T-helper 1 cell treated with Interleukin-12 subunit alpha and Interleukin-12 subunit beta and Interleukin-4 antibody, amounts not matched to agents 30 μg/mL and 1 μg/mL, for 36 hours (primary cell): ENCODE measurements at regions not wholly inside any gene's neighbourhood (a gene's known extent, or its start where the extent isn't known, plus 50 kb on each side); places are given as distances from the start of the nearest gene placed in this dataset.

Experiments used
- H3K27ac Mint-ChIP-seq: one replicate; pipeline ENCODE4 v1.8.0; 2021; ENCODE audit warnings: mild to moderate bottlenecking, mixed read lengths
- H3K27me3 Mint-ChIP-seq: one replicate; pipeline ENCODE4 v1.8.0; 2021; ENCODE audit warnings: low read depth, mixed read lengths
- H3K36me3 Mint-ChIP-seq: one replicate; pipeline ENCODE4 v1.8.0; 2021; ENCODE audit warnings: low read depth, mixed read lengths
- H3K4me1 Mint-ChIP-seq: one replicate; pipeline ENCODE4 v1.8.0; 2021; ENCODE audit warnings: low read depth, mixed read lengths
- H3K4me3 Mint-ChIP-seq: one replicate; pipeline ENCODE4 v1.8.0; 2021; ENCODE audit warnings: mild to moderate bottlenecking, moderate library complexity, mixed read lengths
- H3K9me3 Mint-ChIP-seq: one replicate; pipeline ENCODE4 v1.8.0; 2021; ENCODE audit warnings: mixed read lengths

DNA sequence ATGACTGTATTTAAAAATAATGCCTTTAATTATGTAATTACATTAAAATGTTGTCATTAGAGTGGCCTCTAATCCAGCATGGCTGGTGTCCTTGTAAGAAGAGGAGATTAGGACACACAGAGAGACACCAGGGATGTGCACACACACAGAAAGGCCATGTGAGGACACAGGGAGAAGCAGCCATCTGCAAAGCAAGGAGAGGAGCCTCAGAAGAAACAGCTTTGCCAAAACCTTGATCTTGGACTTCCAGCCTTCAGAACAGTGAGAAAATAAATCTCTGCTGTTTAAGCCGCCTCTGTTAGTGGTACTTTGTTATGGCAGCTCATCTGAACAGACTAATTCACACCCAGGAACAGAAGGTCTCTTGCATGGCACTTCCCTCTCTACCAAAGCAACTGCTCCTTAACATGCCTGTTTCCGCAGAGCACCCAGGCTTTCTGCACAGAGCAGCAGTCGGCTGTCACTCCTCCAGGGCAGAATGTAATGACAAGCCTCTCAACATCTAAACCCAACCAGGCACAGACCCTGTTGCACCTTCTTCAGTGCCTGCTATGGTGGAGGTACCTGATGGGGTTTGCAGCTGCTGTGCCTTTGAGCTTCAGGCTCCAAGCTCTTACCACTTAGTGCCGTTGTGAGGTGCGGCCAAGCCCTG, 377.7 kb downstream of the TDRD15 start:
- Mint-ChIP-seq H3K4me3 (no peak overlapping the region), H3K4me1 (no peaks in the 10 kb centered on the region), H3K36me3 (no peaks in the 10 kb centered on the region), H3K27me3 (no peaks in the 10 kb centered on the region), H3K27ac (no peak overlapping the region), H3K9me3 (peaks cover 3% of the 10 kb centered on the region)

DNA sequence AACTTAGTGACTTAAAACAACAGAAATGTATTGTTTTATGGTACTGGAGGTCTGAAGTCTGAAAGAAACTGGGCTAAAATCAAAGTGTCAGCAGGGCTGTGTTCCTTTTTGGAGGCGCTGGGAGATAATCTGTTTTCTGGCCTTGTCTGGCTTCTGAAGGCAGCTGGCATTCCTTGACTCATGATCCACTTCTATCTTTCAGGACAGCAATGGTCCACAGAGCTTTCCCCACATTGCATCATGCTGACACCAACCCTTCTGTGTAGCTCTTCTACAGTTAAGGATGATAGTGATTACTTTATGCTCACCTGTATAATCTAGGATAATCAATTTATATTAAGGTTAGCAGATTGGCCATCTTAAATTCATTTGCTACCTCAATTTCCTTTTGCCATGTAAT, 392.1 kb downstream of the TDRD15 start:
- Mint-ChIP-seq H3K27me3 (no peaks in the 10 kb centered on the region), H3K36me3 (no peaks in the 10 kb centered on the region), H3K27ac (no peak overlapping the region), H3K9me3 (peaks cover 11% of the 10 kb centered on the region), H3K4me3 (no peak overlapping the region), H3K4me1 (no peaks in the 10 kb centered on the region)

DNA sequence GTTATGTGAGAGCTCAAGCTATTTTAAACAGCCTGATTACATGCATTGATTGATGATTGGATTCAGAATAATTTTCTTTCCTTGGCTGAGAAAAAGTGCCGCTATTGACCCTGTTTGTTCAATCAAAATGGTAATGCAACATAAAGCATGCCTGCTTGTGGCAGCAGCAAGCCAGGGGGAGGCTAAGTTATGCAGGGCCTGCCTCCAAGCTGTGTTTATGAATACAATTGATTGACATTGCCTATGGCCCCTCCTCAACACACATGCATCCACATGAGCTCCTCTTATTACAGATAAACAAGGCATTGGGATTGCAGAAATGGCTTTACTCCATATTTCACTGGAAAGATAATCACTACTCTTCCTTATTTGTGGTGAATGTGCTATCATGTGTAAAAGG, 395.6 kb downstream of the TDRD15 start:
- no peaks in the 10 kb centered on the region for H3K4me1 Mint-ChIP-seq
- H3K27me3 Mint-ChIP-seq = no peaks in the 10 kb centered on the region
- H3K9me3 Mint-ChIP-seq = peaks cover 11% of the 10 kb centered on the region

DNA sequence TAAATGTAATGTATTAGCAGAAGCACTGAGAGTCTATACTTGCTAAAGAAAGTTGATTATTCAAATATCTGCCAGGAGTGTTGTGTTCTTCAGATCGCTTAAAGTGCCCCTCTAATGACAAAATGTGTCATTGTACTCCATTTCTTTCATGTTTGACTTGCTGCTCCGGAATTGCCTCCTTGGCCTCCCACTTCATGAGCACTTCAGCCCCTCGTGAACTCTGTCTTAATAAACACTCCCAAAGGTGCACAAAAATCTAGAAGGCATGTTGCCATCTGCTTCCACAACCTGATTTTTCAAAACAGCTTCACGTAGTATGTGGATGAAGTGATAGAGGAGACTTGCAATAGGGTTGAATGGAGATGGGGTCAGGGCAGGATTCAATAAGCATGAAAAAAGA, 396.1 kb downstream of the TDRD15 start:
- Mint-ChIP-seq H3K4me3 (no peak overlapping the region), H3K9me3 (peaks cover 11% of the 10 kb centered on the region), H3K27me3 (no peaks in the 10 kb centered on the region), H3K4me1 (no peaks in the 10 kb centered on the region), H3K36me3 (no peaks in the 10 kb centered on the region), H3K27ac (no peak overlapping the region)

More for the DNA sequence above, 395.6 kb downstream of the TDRD15 start:
- Mint-ChIP-seq H3K27ac (no peak overlapping the region), H3K4me3 (no peak overlapping the region), H3K36me3 (no peaks in the 10 kb centered on the region)

DNA sequence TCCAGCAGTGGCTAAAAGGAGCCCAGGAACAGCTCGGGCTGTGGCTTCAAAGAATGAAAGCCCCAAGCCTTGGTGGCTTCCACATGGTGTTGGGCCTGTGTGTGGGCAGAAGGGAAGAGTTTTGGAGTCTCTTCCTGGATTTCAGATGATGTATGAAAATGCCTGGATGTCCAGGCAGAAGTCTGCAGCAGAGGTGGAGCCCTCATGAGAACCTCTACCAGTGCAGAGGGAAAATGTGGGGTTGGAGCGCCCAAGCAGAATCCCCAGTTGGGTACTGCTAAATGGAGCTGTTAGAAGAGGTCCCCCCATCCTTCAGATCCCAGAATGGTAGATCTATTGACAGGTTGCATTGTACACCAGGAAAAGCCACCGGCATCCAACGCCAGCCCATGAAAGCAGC, 412.1 kb downstream of the TDRD15 start:
- Mint-ChIP-seq H3K27ac (no peak overlapping the region), H3K9me3 (peaks cover 31% of the 10 kb centered on the region), H3K27me3 (no peaks in the 10 kb centered on the region), H3K36me3 (peaks cover 1% of the 10 kb centered on the region), H3K4me1 (no peaks in the 10 kb centered on the region), H3K4me3 (no peak overlapping the region)

DNA sequence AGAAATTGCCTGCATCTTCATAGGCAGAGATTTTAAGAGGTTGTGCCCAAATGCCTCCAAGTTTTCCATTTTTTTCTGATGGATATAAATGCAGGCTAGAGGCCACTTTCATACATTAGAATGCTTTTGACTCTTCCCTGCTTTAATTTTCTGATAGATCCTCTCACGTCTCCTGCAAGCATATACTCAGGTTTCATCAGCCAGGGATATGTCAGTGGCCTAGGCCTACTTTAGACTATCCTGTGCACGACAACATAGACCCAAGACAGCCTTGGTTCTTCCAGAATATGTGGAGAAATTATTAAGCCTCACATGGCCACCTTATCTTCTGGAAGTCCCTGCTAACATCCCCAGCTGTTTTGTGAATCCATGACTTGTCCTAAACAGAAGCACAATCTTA, 415.9 kb downstream of the TDRD15 start:
- no peak overlapping the region for H3K27ac Mint-ChIP-seq
- no peak overlapping the region for H3K4me3 Mint-ChIP-seq
- H3K36me3 Mint-ChIP-seq = peaks cover 1% of the 10 kb centered on the region
- no peaks in the 10 kb centered on the region for H3K27me3 Mint-ChIP-seq
- H3K4me1 Mint-ChIP-seq = no peaks in the 10 kb centered on the region
- H3K9me3 Mint-ChIP-seq = peaks cover 28% of the 10 kb centered on the region

DNA sequence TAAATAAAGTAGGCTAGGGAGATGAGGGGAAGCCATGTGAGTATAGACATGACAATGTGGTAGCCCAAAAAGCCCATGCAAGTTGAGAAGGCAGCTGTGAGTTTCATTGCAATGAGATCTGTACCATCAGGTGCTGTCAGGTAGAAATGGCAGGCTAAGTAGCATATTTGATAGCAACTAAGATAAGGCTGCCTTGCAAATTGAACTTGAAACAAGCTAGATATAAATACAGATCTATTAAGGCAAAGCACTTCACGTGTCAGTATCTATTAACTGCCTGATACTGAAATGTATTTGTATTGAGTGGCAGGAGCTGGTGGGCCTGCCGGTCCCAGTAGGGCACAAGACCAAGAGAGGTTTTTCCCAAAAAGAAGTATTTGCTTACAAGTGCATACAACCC, 419.9 kb downstream of the TDRD15 start:
- Mint-ChIP-seq H3K27ac (no peak overlapping the region), H3K4me1 (no peaks in the 10 kb centered on the region), H3K36me3 (no peaks in the 10 kb centered on the region), H3K4me3 (no peak overlapping the region), H3K9me3 (peaks cover 8% of the 10 kb centered on the region), H3K27me3 (no peaks in the 10 kb centered on the region)

DNA sequence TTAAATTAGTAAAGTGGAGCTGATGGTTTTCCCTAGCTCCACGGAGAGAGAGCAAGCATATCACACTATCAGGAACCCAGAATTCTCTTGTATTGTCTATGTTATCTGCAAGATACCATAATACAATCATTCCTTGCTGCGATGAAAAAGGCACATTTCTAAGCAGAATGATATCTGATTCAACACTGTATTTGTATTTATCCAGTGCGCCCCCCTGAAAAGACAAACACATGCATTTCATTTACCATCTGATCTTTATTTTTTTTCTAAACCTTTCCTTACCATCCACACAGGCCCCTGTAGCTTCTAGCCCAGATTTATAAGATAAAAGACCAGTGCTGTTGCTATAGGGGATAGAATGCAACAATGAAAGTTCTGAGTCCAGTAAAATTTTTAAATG, 420.6 kb downstream of the TDRD15 start:
- Mint-ChIP-seq H3K27ac (no peak overlapping the region), H3K4me1 (no peaks in the 10 kb centered on the region), H3K9me3 (peaks cover 4% of the 10 kb centered on the region), H3K4me3 (no peak overlapping the region), H3K27me3 (no peaks in the 10 kb centered on the region), H3K36me3 (no peaks in the 10 kb centered on the region)

DNA sequence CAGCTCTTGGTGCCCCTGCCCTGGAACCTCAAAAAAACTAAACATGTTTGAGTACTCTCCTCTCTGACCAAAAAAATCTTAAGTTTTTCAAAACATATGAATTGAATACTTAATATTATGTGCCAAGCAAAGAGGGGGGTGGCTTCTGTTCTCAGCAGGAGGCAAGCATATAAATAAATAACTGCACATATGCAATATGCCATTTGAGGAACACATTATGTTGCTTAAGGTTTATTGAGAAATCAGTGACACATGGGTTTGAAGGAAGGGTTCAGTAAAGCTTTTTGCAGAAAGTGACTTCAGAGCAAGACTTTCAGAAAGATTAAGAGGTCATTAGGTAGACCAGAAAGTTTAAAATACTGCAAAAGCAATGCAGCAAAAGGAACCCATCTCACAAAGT, 429.2 kb downstream of the TDRD15 start:
- H3K4me1 Mint-ChIP-seq = no peaks in the 10 kb centered on the region
- H3K4me3 Mint-ChIP-seq = no peak overlapping the region
- no peaks in the 10 kb centered on the region for H3K27me3 Mint-ChIP-seq
- H3K9me3 Mint-ChIP-seq = peaks cover 9% of the 10 kb centered on the region
- H3K27ac Mint-ChIP-seq = no peak overlapping the region
- no peaks in the 10 kb centered on the region for H3K36me3 Mint-ChIP-seq

DNA sequence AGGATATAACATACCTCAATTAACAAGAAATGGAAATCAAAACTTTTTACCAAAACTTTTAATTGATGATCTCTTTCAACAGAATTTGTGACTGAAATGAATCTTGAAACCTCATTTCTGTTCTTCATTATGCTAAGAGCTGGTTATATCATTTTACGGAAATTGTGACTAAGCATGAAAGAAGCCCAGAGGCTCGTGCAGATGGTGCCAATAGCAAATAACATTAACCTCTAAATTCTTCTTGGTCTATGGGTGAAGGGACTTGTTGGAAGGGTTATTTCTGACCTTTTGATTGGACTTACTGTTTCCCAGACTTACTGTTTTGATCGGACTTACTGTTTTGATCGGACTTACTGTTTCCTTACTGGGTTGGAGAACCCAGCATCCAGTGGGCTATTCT, 435.6 kb downstream of the TDRD15 start:
- Mint-ChIP-seq H3K27ac (no peak overlapping the region), H3K4me1 (no peaks in the 10 kb centered on the region), H3K9me3 (peaks cover 9% of the 10 kb centered on the region), H3K27me3 (no peaks in the 10 kb centered on the region), H3K4me3 (no peak overlapping the region), H3K36me3 (no peaks in the 10 kb centered on the region)

DNA sequence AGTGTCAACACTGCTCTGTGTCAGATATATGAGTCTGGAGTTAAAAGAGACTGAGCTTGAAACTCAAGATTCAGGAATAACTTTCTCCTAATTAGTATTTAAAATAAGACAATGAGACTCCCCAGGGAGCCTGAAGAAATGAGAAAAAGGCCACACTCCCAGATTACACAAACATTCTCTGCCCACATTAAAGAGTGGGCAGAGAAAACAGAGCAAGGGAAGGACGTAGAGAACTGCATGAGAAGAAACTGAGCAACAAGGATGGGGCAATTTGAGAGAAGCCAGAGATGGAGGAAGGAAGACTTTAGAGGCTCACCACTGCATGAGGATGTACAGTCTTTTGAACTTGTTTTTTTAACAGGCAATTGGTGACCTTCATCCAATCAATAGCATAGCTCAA, 438.2 kb downstream of the TDRD15 start:
- Mint-ChIP-seq H3K4me1 (no peaks in the 10 kb centered on the region), H3K27me3 (no peaks in the 10 kb centered on the region), H3K4me3 (no peak overlapping the region), H3K36me3 (no peaks in the 10 kb centered on the region), H3K9me3 (peaks cover 9% of the 10 kb centered on the region), H3K27ac (no peak overlapping the region)

DNA sequence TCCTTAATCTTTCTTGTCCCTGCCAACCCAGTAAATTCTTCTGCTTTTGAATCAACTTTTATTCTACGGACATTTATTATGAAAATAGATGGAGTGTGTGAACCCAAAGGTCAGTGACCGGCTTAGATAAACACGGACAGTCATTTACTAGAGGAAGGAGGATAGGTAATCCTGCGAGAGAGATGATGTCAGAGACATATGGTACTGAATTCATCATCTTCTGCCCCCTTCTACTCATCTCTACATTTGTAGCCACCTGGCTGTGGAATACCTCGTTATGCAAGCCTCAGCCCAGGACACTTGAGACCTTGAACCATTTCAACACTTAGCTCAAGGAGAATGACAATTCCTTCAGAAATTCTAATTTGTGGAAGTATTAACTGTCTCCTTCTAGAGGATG, 443.6 kb downstream of the TDRD15 start:
- H3K4me3 Mint-ChIP-seq = no peak overlapping the region
- H3K27me3 Mint-ChIP-seq = no peaks in the 10 kb centered on the region
- H3K9me3 Mint-ChIP-seq = peaks cover 5% of the 10 kb centered on the region
- no peaks in the 10 kb centered on the region for H3K4me1 Mint-ChIP-seq
- H3K27ac Mint-ChIP-seq = no peak overlapping the region
- no peaks in the 10 kb centered on the region for H3K36me3 Mint-ChIP-seq

DNA sequence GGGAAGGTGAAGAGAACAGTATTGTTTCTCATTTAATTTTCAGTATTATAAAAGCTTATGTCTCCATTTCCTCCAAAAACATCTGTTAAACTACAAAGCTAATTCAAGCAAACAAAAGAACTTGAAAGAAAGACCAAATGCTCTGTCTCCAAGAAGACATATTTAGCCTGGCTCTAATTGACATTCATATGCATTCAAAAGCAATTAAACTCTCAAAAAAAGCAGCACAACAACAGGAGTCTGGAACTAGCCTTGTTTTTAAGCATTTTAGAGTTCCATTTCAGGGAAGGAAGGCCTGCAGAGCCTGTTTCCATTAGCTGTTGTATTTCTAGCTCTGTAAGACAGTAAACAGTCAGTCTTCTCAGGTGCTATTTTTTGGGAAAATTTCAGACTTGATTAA, 447.9 kb downstream of the TDRD15 start:
- Mint-ChIP-seq H3K9me3 (peaks cover 16% of the 10 kb centered on the region), H3K4me1 (no peaks in the 10 kb centered on the region), H3K27me3 (no peaks in the 10 kb centered on the region), H3K36me3 (no peaks in the 10 kb centered on the region), H3K27ac (no peak overlapping the region), H3K4me3 (no peak overlapping the region)

DNA sequence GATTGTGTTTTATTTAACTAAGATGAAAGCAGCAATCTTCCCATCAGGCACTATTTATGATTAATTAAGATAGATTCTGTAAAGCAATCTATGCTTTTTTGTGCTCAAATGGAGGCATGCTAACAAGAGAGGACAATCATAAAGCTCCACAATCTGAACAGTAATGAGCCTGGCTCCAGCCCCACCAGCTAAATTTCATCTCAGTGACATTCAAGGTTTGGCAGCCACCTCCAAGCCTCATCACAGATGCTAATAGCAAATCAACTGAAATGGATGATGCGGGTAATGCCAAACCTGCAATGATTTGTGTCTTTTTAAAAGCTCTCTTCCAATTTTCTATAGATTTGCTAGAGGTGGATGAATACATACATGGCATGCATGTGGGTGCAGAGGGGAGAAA, 456.6 kb downstream of the TDRD15 start:
- Mint-ChIP-seq H3K27me3 (no peaks in the 10 kb centered on the region), H3K4me3 (no peak overlapping the region)

DNA sequence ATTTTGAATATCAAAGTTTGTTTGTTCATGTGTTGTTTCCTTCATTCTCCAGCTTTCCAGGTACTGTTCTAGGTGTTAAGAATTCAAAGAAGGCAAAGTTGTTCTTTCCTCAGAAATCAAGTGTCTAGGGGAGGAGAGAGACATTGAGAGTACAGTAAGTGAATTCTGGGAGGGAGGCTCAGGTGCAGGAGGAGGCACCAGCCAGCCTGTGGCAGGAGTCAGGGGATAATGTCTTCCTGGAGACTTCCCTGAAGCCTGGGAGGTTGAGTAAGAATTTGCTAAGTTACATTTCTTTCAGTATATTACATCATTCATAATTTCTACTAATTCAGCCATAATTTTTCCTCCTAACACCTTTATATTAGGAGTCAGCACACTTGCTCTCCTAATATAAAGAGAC, 462.1 kb downstream of the TDRD15 start:
- Mint-ChIP-seq H3K9me3 (peaks cover 5% of the 10 kb centered on the region), H3K27ac (no peak overlapping the region), H3K36me3 (no peaks in the 10 kb centered on the region), H3K4me1 (no peaks in the 10 kb centered on the region), H3K4me3 (no peak overlapping the region), H3K27me3 (no peaks in the 10 kb centered on the region)

More for the DNA sequence above, 456.6 kb downstream of the TDRD15 start:
- Mint-ChIP-seq H3K27ac (no peak overlapping the region), H3K9me3 (peaks cover 12% of the 10 kb centered on the region), H3K36me3 (no peaks in the 10 kb centered on the region), H3K4me1 (no peaks in the 10 kb centered on the region)
